ENCODE measurements at regions not wholly inside any gene's neighbourhood (a gene's known extent, or its start where the extent isn't known, plus 50 kb on each side); places are given as distances from the start of the nearest gene placed in this dataset.

DNA sequence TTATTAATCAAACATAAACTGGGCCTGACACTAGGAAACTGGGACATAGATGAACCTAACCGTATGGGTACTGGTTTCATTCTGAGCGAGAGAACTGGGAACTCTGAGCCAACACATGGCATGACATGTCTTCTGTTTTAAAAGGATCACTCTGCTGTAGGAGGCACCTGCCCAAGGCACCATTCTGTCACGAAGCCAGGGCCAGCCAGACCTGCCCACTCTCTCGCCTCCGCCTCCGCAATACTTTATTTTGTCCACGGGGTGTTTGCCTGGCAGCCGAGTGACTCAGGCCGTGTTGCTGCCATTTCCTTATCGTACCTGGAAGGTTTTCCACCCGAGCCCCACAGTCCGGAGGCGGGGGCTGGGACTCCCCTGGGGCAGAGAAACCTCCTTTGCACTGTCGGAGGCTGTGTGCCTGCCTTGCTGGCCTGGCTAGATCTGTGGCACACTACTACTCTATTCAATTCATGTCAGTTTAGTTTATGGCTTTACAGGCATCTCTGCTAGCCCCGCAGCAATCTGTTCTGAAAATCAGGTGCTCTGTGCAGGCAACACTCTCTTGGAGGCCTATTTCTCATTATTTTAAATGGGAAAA is 120.4 kb upstream of the ACKR3 start:
- TF ChIP-seq EZH2phosphoT487 (IDR thresholded peaks at IDR 0.05; ENCODE audit: borderline replicate concordance, low read depth, low read length): no peak
- TF ChIP-seq, protein P1, sequence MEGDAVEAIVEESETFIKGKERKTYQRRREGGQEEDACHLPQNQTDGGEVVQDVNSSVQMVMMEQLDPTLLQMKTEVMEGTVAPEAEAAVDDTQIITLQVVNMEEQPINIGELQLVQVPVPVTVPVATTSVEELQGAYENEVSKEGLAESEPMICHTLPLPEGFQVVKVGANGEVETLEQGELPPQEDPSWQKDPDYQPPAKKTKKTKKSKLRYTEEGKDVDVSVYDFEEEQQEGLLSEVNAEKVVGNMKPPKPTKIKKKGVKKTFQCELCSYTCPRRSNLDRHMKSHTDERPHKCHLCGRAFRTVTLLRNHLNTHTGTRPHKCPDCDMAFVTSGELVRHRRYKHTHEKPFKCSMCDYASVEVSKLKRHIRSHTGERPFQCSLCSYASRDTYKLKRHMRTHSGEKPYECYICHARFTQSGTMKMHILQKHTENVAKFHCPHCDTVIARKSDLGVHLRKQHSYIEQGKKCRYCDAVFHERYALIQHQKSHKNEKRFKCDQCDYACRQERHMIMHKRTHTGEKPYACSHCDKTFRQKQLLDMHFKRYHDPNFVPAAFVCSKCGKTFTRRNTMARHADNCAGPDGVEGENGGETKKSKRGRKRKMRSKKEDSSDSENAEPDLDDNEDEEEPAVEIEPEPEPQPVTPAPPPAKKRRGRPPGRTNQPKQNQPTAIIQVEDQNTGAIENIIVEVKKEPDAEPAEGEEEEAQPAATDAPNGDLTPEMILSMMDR (conservative IDR thresholded peaks at IDR 0.05; ENCODE audit: low read length): no peak

Measured in OCI-LY7 (cell line).